Mesendoderm (in vitro differentiated cells): ENCODE measurements at regions not wholly inside any gene's neighbourhood (a gene's known extent, or its start where the extent isn't known, plus 50 kb on each side); places are given as distances from the start of the nearest gene placed in this dataset.

Experiments used
- DNase-seq: peaks from one replicate; pipeline ENCODE4 v3.0.0; 2013
- H2AK5ac ChIP-seq: 2 replicates; pipeline ENCODE4 v1.6.1; 2013; ENCODE audit warnings: low read length, inconsistent platforms
- H2BK120ac ChIP-seq: 2 replicates; pipeline ENCODE4 v1.6.1; 2013; ENCODE audit warnings: low read depth, mild to moderate bottlenecking, low read length, moderate library complexity, mixed read lengths
- H2BK15ac ChIP-seq: replicated peaks from 2 replicates; pipeline ENCODE4 v1.6.1; 2013; ENCODE audit warnings: low read depth, mild to moderate bottlenecking, moderate library complexity
- H2BK5ac ChIP-seq: 2 replicates; pipeline ENCODE4 v1.6.1; 2013; ENCODE audit warnings: low read length, inconsistent platforms
- H3K18ac ChIP-seq: 2 replicates; pipeline ENCODE4 v1.6.1; 2013; ENCODE audit warnings: mild to moderate bottlenecking, low read length, mixed read lengths
- H3K23ac ChIP-seq: one replicate; pipeline ENCODE4 v1.6.1; 2013; ENCODE audit warnings: low read length
- H3K27ac ChIP-seq: 2 replicates; pipeline ENCODE4 v1.5.1; 2013; ENCODE audit warnings: low read depth, mild to moderate bottlenecking, inconsistent platforms, low read length, moderate library complexity
- H3K27me3 ChIP-seq: 2 replicates; pipeline ENCODE4 v1.6.1; 2013; ENCODE audit warnings: low read length, control low read depth, mild to moderate bottlenecking, inconsistent platforms; ENCODE audit not compliant: insufficient read depth, poor library complexity
- H3K36me3 ChIP-seq: 2 replicates; pipeline ENCODE4 v1.6.1; 2013; ENCODE audit warnings: low read length, inconsistent platforms; ENCODE audit not compliant: control insufficient read depth, insufficient read depth
- H3K4ac ChIP-seq: one replicate; pipeline ENCODE4 v1.6.1; 2013; ENCODE audit warnings: low read depth, mild to moderate bottlenecking, low read length, moderate library complexity
- H3K4me1 ChIP-seq: 2 replicates; pipeline ENCODE4 v1.6.1; 2013; ENCODE audit warnings: low read depth, low read length, inconsistent platforms; ENCODE audit not compliant: control insufficient read depth
- H3K4me2 ChIP-seq: 2 replicates; pipeline ENCODE4 v1.6.1; 2013; ENCODE audit warnings: low read length
- H3K4me3 ChIP-seq: 2 replicates; pipeline ENCODE4 v1.5.1; 2013; ENCODE audit warnings: mild to moderate bottlenecking, low read length
- H3K56ac ChIP-seq: one replicate; pipeline ENCODE4 v1.6.1; 2013; ENCODE audit warnings: low read length
- H3K79me1 ChIP-seq: 2 replicates; pipeline ENCODE4 v1.6.1; 2013; ENCODE audit warnings: low read length, inconsistent platforms
- H3K79me2 ChIP-seq: 2 replicates; pipeline ENCODE4 v1.6.1; 2013; ENCODE audit warnings: mild to moderate bottlenecking, low read length; ENCODE audit not compliant: control insufficient read depth, insufficient read depth
- H3K9ac ChIP-seq: 2 replicates; pipeline ENCODE4 v1.6.1; 2013; ENCODE audit warnings: low read length, inconsistent platforms
- H4K5ac ChIP-seq: one replicate; pipeline ENCODE4 v1.6.1; 2013; ENCODE audit warnings: low read length
- H4K8ac ChIP-seq: one replicate; pipeline ENCODE4 v1.6.1; 2013; ENCODE audit warnings: low read depth, mild to moderate bottlenecking, control low read depth, low read length, moderate library complexity
- WGBS: extraction: QIAGEN DNeasy Blood & Tissue Kit; methylation state at CpG from one replicate; pipeline ENCODE4 v1.1.7; 2013; ENCODE audit warnings: low lambda C conversion rate, missing lambda C conversion rate; ENCODE audit not compliant: insufficient coverage; ENCODE audit errors: extremely low coverage; 5-methylcytosine and 5-hydroxymethylcytosine counted together

- Histone ChIP-seq H3K27me3 (no peaks in the 10 kb centered on the region), H3K36me3 (no peaks in the 10 kb centered on the region), H3K56ac (no peak overlapping the region), H3K9ac (no peak overlapping the region), H3K4me2 (no peak overlapping the region), H2BK120ac (no peak overlapping the region), H3K4ac (no peak overlapping the region), H3K79me1 (no peaks in the 10 kb centered on the region), H3K79me2 (no peaks in the 10 kb centered on the region), H3K27ac (no peak overlapping the region), H4K5ac (no peak overlapping the region), H2AK5ac (no peak overlapping the region), H2BK5ac (no peak overlapping the region), H3K18ac (no peak overlapping the region), H2BK15ac (no peak overlapping the region), H3K23ac (no peak overlapping the region), H4K8ac (no peak overlapping the region), H3K4me1 (no peaks in the 10 kb centered on the region), H3K4me3 (no peak overlapping the region)
- no CpG with 5 or more reads among the region's 2 CpGs for WGBS
- no peak for DNase-seq
These were observed 103.1 kb upstream of the MYO10 start for GRCh38 chr5:17039170-17039569.

GRCh38 chr5:17042041-17042440 lies 106.0 kb upstream of the MYO10 start:
- H2BK15ac ChIP-seq: no peak overlapping the region
- H2BK120ac ChIP-seq: no peak overlapping the region
- H4K5ac ChIP-seq: no peak overlapping the region
- no peak overlapping the region for H4K8ac ChIP-seq
- H3K56ac ChIP-seq: no peak overlapping the region
- H3K23ac ChIP-seq: no peak overlapping the region
- WGBS: no CpG with 5 or more reads among the region's 5 CpGs
- H3K27ac ChIP-seq: no peak overlapping the region
- H3K27me3 ChIP-seq: no peaks in the 10 kb centered on the region
- no peaks in the 10 kb centered on the region for H3K36me3 ChIP-seq
- H3K9ac ChIP-seq: no peak overlapping the region
- no peak overlapping the region for H2AK5ac ChIP-seq
- H3K4ac ChIP-seq: no peak overlapping the region
- H3K4me2 ChIP-seq: no peak overlapping the region
- H3K79me2 ChIP-seq: no peaks in the 10 kb centered on the region
- DNase-seq: no peak
- no peak overlapping the region for H2BK5ac ChIP-seq
- H3K4me3 ChIP-seq: no peak overlapping the region
- no peaks in the 10 kb centered on the region for H3K4me1 ChIP-seq
- H3K18ac ChIP-seq: no peak overlapping the region
- H3K79me1 ChIP-seq: no peaks in the 10 kb centered on the region

GRCh38 chr5:17046320-17046719 lies 110.2 kb upstream of the MYO10 start:
- Histone ChIP-seq H3K4me1 (no peaks in the 10 kb centered on the region), H3K27ac (no peak overlapping the region), H3K56ac (no peak overlapping the region), H4K5ac (no peak overlapping the region), H3K18ac (no peak overlapping the region), H2AK5ac (no peak overlapping the region), H2BK5ac (no peak overlapping the region), H2BK120ac (no peak overlapping the region), H3K23ac (no peak overlapping the region), H4K8ac (no peak overlapping the region), H2BK15ac (no peak overlapping the region), H3K9ac (no peak overlapping the region), H3K79me2 (no peaks in the 10 kb centered on the region), H3K4me3 (no peak overlapping the region), H3K79me1 (no peaks in the 10 kb centered on the region), H3K4ac (no peak overlapping the region), H3K4me2 (no peak overlapping the region), H3K36me3 (no peaks in the 10 kb centered on the region), H3K27me3 (no peaks in the 10 kb centered on the region)
- no peak for DNase-seq

GRCh38 chr5:17050236-17050635 lies 114.1 kb upstream of the MYO10 start:
- Histone ChIP-seq H3K56ac (no peak overlapping the region), H3K36me3 (no peaks in the 10 kb centered on the region), H3K18ac (no peak overlapping the region), H3K27me3 (no peaks in the 10 kb centered on the region), H3K4me3 (no peak overlapping the region), H3K79me2 (no peaks in the 10 kb centered on the region), H3K4me2 (no peak overlapping the region), H3K79me1 (no peaks in the 10 kb centered on the region), H2BK5ac (no peak overlapping the region), H4K8ac (no peak overlapping the region), H2BK15ac (no peak overlapping the region), H2BK120ac (no peak overlapping the region), H3K23ac (no peak overlapping the region), H3K9ac (no peak overlapping the region), H2AK5ac (no peak overlapping the region), H3K4ac (no peak overlapping the region), H3K27ac (no peak overlapping the region), H3K4me1 (peaks cover 1% of the 10 kb centered on the region), H4K5ac (no peak overlapping the region)
- no CpG with 5 or more reads among the region's 3 CpGs for WGBS
- no peak for DNase-seq

GRCh38 chr5:17054911-17055310 lies 118.8 kb upstream of the MYO10 start:
- WGBS: no CpG with 5 or more reads among the region's 8 CpGs
- no peak overlapping the region for H2BK5ac ChIP-seq

GRCh38 chr5:17056141-17056631 lies 120.1 kb upstream of the MYO10 start:
- peak; percentile 64 for DNase-seq
- H3K4me1 ChIP-seq: peaks cover 1% of the 10 kb centered on the region
- H2BK120ac ChIP-seq: no peak overlapping the region
- no peak overlapping the region for H4K5ac ChIP-seq
- no peaks in the 10 kb centered on the region for H3K36me3 ChIP-seq
- H2AK5ac ChIP-seq: no peak overlapping the region
- H2BK5ac ChIP-seq: no peak overlapping the region
- no peaks in the 10 kb centered on the region for H3K27me3 ChIP-seq
- H2BK15ac ChIP-seq: no peak overlapping the region
- WGBS: no CpG with 5 or more reads among the region's 7 CpGs
- H3K4me3 ChIP-seq: no peak overlapping the region
- H4K8ac ChIP-seq: no peak overlapping the region
- peak overlapping the region; percentile 56 for H3K18ac ChIP-seq
- H3K56ac ChIP-seq: peak overlapping the region; percentile 49
- no peak overlapping the region for H3K23ac ChIP-seq
- H3K9ac ChIP-seq: no peak overlapping the region
- no peaks in the 10 kb centered on the region for H3K79me1 ChIP-seq
- H3K4ac ChIP-seq: no peak overlapping the region
- no peaks in the 10 kb centered on the region for H3K79me2 ChIP-seq
- H3K27ac ChIP-seq: no peak overlapping the region
- no peak overlapping the region for H3K4me2 ChIP-seq

More at GRCh38 chr5:17054911-17055310, 118.8 kb upstream of the MYO10 start:
- no peak for DNase-seq
- H3K18ac ChIP-seq: no peak overlapping the region
- no peaks in the 10 kb centered on the region for H3K27me3 ChIP-seq
- no peak overlapping the region for H2BK120ac ChIP-seq
- H3K4me1 ChIP-seq: peaks cover 1% of the 10 kb centered on the region
- no peak overlapping the region for H3K23ac ChIP-seq
- no peak overlapping the region for H2BK15ac ChIP-seq
- H3K9ac ChIP-seq: no peak overlapping the region
- no peak overlapping the region for H4K5ac ChIP-seq
- H3K4me2 ChIP-seq: no peak overlapping the region
- no peak overlapping the region for H3K27ac ChIP-seq
- no peak overlapping the region for H2AK5ac ChIP-seq
- no peaks in the 10 kb centered on the region for H3K36me3 ChIP-seq
- no peak overlapping the region for H3K4me3 ChIP-seq
- no peak overlapping the region for H3K56ac ChIP-seq
- no peaks in the 10 kb centered on the region for H3K79me1 ChIP-seq
- H3K4ac ChIP-seq: no peak overlapping the region
- no peak overlapping the region for H4K8ac ChIP-seq
- H3K79me2 ChIP-seq: no peaks in the 10 kb centered on the region
